CD4-positive, alpha-beta T cell (primary cell): ENCODE measurements at regions not wholly inside any gene's neighbourhood (a gene's known extent, or its start where the extent isn't known, plus 50 kb on each side); places are given as distances from the start of the nearest gene placed in this dataset.

ENCODE experiments used
- ATAC-seq: fragments of 200-7000 bp; cut with Tn5 transposase; one replicate; pipeline ENCODE4 v1.10.0; 2022; ENCODE audit warnings: mild to moderate bottlenecking; ENCODE audit not compliant: poor library complexity
- CTCF ChIA-PET: fragments of 350-600 bp; sonication (Branson Sonifier 250); formaldehyde crosslinking; loops from one replicate; lab custom pipeline; 2021; ENCODE audit warnings: antibody characterized with exemption, inconsistent platforms; lab: Charles Lee
- POLR2A ChIA-PET: fragments of 350-600 bp; sonication (Branson Sonifier 250); formaldehyde crosslinking; loops from one replicate; lab custom pipeline; 2021; ENCODE audit warnings: antibody characterized with exemption, inconsistent platforms; lab: Charles Lee
- DNase-seq, 14 experiments: peaks; one replicate each; pipeline ENCODE4 v3.0.0-alpha.2; 2013 to 2020; ENCODE audit warnings: mixed read lengths in 2 of 14
- H3K27ac ChIP-seq, 2 donors: one replicate each; pipeline versions ENCODE4 v1.5.1 to v1.7.0; 2013; ENCODE audit warnings: low read length in 2 of 2, low read depth in 1 of 2, mild to moderate bottlenecking in 1 of 2
- H3K27me3 ChIP-seq, 2 experiments: 1 replicate in 1 of 2; 2 replicates in 1 of 2; pipeline versions ENCODE4 v1.6.1 to v1.7.0; 2013; ENCODE audit warnings: low read length in 2 of 2, control low read depth in 1 of 2, mild to moderate bottlenecking in 1 of 2, moderate library complexity in 1 of 2; ENCODE audit not compliant: insufficient read depth in 2 of 2, control insufficient read depth in 1 of 2
- H3K36me3 ChIP-seq: one replicate; pipeline ENCODE4 v1.6.1; 2013; ENCODE audit warnings: low read length, control low read depth; ENCODE audit not compliant: insufficient read depth
- H3K4me1 ChIP-seq: one replicate; pipeline ENCODE4 v1.6.1; 2013; ENCODE audit warnings: low read length, control low read depth; ENCODE audit not compliant: insufficient read depth
- H3K4me3 ChIP-seq: one replicate; pipeline ENCODE4 v1.5.1; 2013; ENCODE audit warnings: mild to moderate bottlenecking, low read length, moderate library complexity
- H3K9me3 ChIP-seq, 2 experiments: 1 replicate in 1 of 2; 2 replicates in 1 of 2; pipeline versions ENCODE4 v1.6.1 to v1.7.0; 2013; ENCODE audit warnings: low read length in 2 of 2, mild to moderate bottlenecking in 2 of 2, control low read depth in 1 of 2, moderate library complexity in 1 of 2; ENCODE audit not compliant: control insufficient read depth in 1 of 2, insufficient read depth in 1 of 2
- H3K27ac Mint-ChIP-seq: one replicate; pipeline ENCODE4 v1.8.0; 2020; ENCODE audit warnings: mixed read lengths
- H3K27me3 Mint-ChIP-seq: one replicate; pipeline ENCODE4 v1.8.0; 2021; ENCODE audit warnings: mixed read lengths
- H3K36me3 Mint-ChIP-seq: one replicate; pipeline ENCODE4 v1.8.0; 2021; ENCODE audit warnings: low read depth, mixed read lengths
- H3K4me1 Mint-ChIP-seq: one replicate; pipeline ENCODE4 v1.8.0; 2021; ENCODE audit warnings: low read depth, mixed read lengths
- H3K4me3 Mint-ChIP-seq: one replicate; pipeline ENCODE4 v1.8.0; 2020; ENCODE audit warnings: mild to moderate bottlenecking, mixed read lengths
- H3K9me3 Mint-ChIP-seq: one replicate; pipeline ENCODE4 v1.8.0; 2020; ENCODE audit warnings: mixed read lengths
- CTCF ChIP-seq: fragments of 200-600 bp; IDR thresholded peaks from one replicate; pipeline ENCODE4 v1.8.0; 2022; ENCODE audit warnings: antibody characterized with exemption, mild to moderate bottlenecking
- intact Hi-C, 2 experiments: fragments of 100-400 bp; cut with DNase I in 1 of 2; cut with micrococcal nuclease in 1 of 2; formaldehyde crosslinking; loops; one replicate each; pipeline versions ENCODE4 v1.15.1 to v1.9.0; 2023 to 2025; cut with DNase I, micrococcal nuclease

- Histone ChIP-seq H3K4me3 (no peak overlapping the region), H3K36me3 (no peaks in the 10 kb centered on the region), H3K27ac (no peak overlapping the region), H3K4me1 (no peaks in the 10 kb centered on the region), H3K27me3 (no peaks in the 10 kb centered on the region), H3K9me3 (peaks cover 0 to 23% of the 10 kb centered on the region in 2 experiments)
- DNase-seq = no peak
- no peaks in the 10 kb centered on the region for H3K36me3 Mint-ChIP-seq
- peaks cover 3% of the 10 kb centered on the region for H3K9me3 Mint-ChIP-seq
- POLR2A ChIA-PET = no interaction called here
- intact Hi-C loops = no loop called here
- H3K27ac Mint-ChIP-seq = no peak overlapping the region
- TF ChIP-seq CTCF = no peak
- CTCF ChIA-PET = no interaction called here
- no peak overlapping the region for H3K4me3 Mint-ChIP-seq
- ATAC-seq = no peak
- no peaks in the 10 kb centered on the region for H3K4me1 Mint-ChIP-seq
- H3K27me3 Mint-ChIP-seq = no peaks in the 10 kb centered on the region
These were observed 95.9 kb upstream of the GALNTL6 start for GRCh38 chr4:171717231-171717741.

DNA sequence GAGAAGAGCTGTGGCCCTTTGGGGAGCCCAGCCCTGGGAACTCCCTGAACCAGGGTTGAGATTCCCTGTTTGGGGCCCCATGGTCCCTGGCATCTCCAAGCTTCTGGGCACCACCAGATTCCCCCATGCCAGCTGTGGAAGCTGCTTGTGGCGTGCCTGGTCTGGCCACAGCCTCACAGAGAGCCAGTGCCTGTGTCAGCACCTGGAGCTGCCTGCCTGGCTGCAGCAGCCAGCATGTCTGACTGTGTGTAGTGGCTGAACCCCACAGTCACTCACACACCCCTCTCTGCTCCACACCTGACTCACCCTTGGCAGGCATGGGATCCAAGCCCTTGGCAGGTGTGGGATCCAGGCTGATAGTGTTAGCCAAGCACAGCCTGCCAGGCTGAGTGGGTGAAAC lies 97.2 kb upstream of the GALNTL6 start:
- no peaks in the 10 kb centered on the region for H3K36me3 Mint-ChIP-seq
- no peak for ATAC-seq
- peaks cover 2% of the 10 kb centered on the region for H3K9me3 Mint-ChIP-seq
- no peak overlapping the region for H3K27ac ChIP-seq
- no peak overlapping the region for H3K4me3 ChIP-seq
- no peak overlapping the region for H3K27ac Mint-ChIP-seq
- no peaks in the 10 kb centered on the region for H3K4me1 Mint-ChIP-seq
- POLR2A ChIA-PET = no interaction called here
- CTCF ChIA-PET = no interaction called here
- DNase-seq = no peak
- H3K27me3 Mint-ChIP-seq = no peaks in the 10 kb centered on the region
- no peaks in the 10 kb centered on the region for H3K36me3 ChIP-seq
- peaks cover 0 to 23% of the 10 kb centered on the region in 2 experiments for H3K9me3 ChIP-seq
- no peaks in the 10 kb centered on the region for H3K27me3 ChIP-seq
- H3K4me3 Mint-ChIP-seq = no peak overlapping the region
- TF ChIP-seq CTCF = no peak
- no peaks in the 10 kb centered on the region for H3K4me1 ChIP-seq
- intact Hi-C loops = no loop called here

GRCh38 chr4:171714791-171715454 lies 98.3 kb upstream of the GALNTL6 start:
- no peak for DNase-seq
- H3K27ac ChIP-seq = no peak overlapping the region
- H3K4me1 ChIP-seq = no peaks in the 10 kb centered on the region
- H3K9me3 ChIP-seq = peaks cover 0 to 25% of the 10 kb centered on the region in 2 experiments
- no peak overlapping the region for H3K4me3 Mint-ChIP-seq
- H3K36me3 Mint-ChIP-seq = no peaks in the 10 kb centered on the region
- H3K4me1 Mint-ChIP-seq = no peaks in the 10 kb centered on the region
- no peak for TF ChIP-seq CTCF
- H3K4me3 ChIP-seq = no peak overlapping the region
- no peaks in the 10 kb centered on the region for H3K27me3 ChIP-seq
- H3K36me3 ChIP-seq = no peaks in the 10 kb centered on the region
- ATAC-seq = no peak
- no peaks in the 10 kb centered on the region for H3K9me3 Mint-ChIP-seq
- H3K27ac Mint-ChIP-seq = no peak overlapping the region
- H3K27me3 Mint-ChIP-seq = no peaks in the 10 kb centered on the region
- intact Hi-C loops = no loop called here
- ChIA-PET POLR2A (no interaction called here), CTCF (no interaction called here)
